Spleen (tissue), 11 donors: ENCODE measurements at regions not wholly inside any gene's neighbourhood (a gene's known extent, or its start where the extent isn't known, plus 50 kb on each side); places are given as distances from the start of the nearest gene placed in this dataset.
"Not testable (repeated sequence)": the region's sequence is repeated elsewhere in the genome, so short reads cannot be mapped to it uniquely, and the experiment has no call there.

ENCODE experiments used
- DNase-seq: peaks from one replicate; pipeline ENCODE4 v3.0.0-alpha.2; 2020
- H3K27ac ChIP-seq, 8 donors: fragments of 200-600 bp; sonication (generic) in 7 of 8; 1 replicate in 4 of 8; 2 replicates in 4 of 8; pipeline versions ENCODE4 v1.5.0 to v1.8.0; 2016 to 2021; ENCODE audit warnings: inconsistent platforms in 4 of 8, mild to moderate bottlenecking in 4 of 8, moderate library complexity in 1 of 8
- H3K27me3 ChIP-seq, 7 donors: fragments of 200-600 bp; sonication (generic) in 6 of 7; replicated peaks in 1 of 7; 1 replicate in 4 of 7; 2 replicates in 3 of 7; pipeline versions ENCODE4 v1.5.0 to v1.8.0; 2016 to 2021; ENCODE audit warnings: inconsistent platforms in 3 of 7, mild to moderate bottlenecking in 1 of 7
- H3K36me3 ChIP-seq, 6 donors: fragments of 200-600 bp; sonication (generic) in 5 of 6; 1 replicate in 4 of 6; 2 replicates in 2 of 6; pipeline versions ENCODE4 v1.5.0 to v1.8.0; 2016 to 2021; ENCODE audit warnings: inconsistent platforms in 2 of 6
- H3K4me1 ChIP-seq, 6 donors: fragments of 200-600 bp; sonication (generic) in 5 of 6; 1 replicate in 3 of 6; 2 replicates in 3 of 6; pipeline versions ENCODE4 v1.5.0 to v1.8.0; 2016 to 2021; ENCODE audit warnings: inconsistent platforms in 3 of 6
- H3K4me3 ChIP-seq, 8 donors: fragments of 200-600 bp; sonication (generic) in 7 of 8; 1 replicate in 4 of 8; 2 replicates in 4 of 8; pipeline versions ENCODE4 v1.5.0 to v1.8.0; 2016 to 2021; ENCODE audit warnings: inconsistent platforms in 4 of 8, mild to moderate bottlenecking in 4 of 8, moderate library complexity in 2 of 8
- H3K9me3 ChIP-seq, 8 donors: fragments of 200-600 bp; sonication (generic) in 7 of 8; 1 replicate in 4 of 8; 2 replicates in 4 of 8; pipeline versions ENCODE4 v1.5.0 to v1.8.0; 2016 to 2021; ENCODE audit warnings: inconsistent platforms in 4 of 8
- POLR2A ChIP-seq, 3 donors: fragments of 450-650 bp; IDR thresholded peaks; one replicate each; pipeline ENCODE4 v1.5.1; 2017; ENCODE audit warnings: antibody characterized with exemption in 3 of 3, mild to moderate bottlenecking in 1 of 3
- POLR2AphosphoS5 ChIP-seq, 3 donors: sonication (generic); formaldehyde crosslinking; IDR thresholded peaks; one replicate each; pipeline ENCODE4 v1.5.1; 2017; ENCODE audit warnings: antibody characterized with exemption in 3 of 3
- WGBS, 5 donors: extraction: QIAGEN DNeasy Blood & Tissue Kit in 3 of 5; methylation state at CpG; one replicate each; pipeline versions ENCODE4 v1.1.5 to v1.1.7; 2013 to 2018; 5-methylcytosine and 5-hydroxymethylcytosine counted together
- intact Hi-C: fragments of 100-400 bp; cut with DNase I; formaldehyde crosslinking; loops from one replicate; pipeline ENCODE4 v1.15.0; 2023; ENCODE audit warnings: low total_unique reads
- TF ChIP-seq, protein P1 (sequence below), 11 experiments: fragments of 200-600 bp in 7 of 11; fragments of 450-650 bp in 4 of 11; sonication (generic) in 4 of 11; IDR thresholded peaks in 8 of 11; conservative IDR thresholded peaks in 3 of 11; 1 replicate in 7 of 11; 2 replicates in 4 of 11; pipeline versions ENCODE4 v1.4.0 to v1.8.0; 2016 to 2021; ENCODE audit warnings: antibody characterized with exemption in 11 of 11, inconsistent platforms in 4 of 11, mild to moderate bottlenecking in 1 of 11
- donor health status: healthy with polysubstance abuse.
- donor health status: DM: no; HTN: no; CAD: no; lungs with moderate emphysema.
- donor health status: DM: no; HTN: no; CAD: no.
- donor health status: Bipolar disorder and iron deficiency.
- donor health status: healthy.
- donor health status: DM: no; HTN: no; CAD: no.
- donor health status: DM: yes; HTN: yes; CAD: no.

DNA sequence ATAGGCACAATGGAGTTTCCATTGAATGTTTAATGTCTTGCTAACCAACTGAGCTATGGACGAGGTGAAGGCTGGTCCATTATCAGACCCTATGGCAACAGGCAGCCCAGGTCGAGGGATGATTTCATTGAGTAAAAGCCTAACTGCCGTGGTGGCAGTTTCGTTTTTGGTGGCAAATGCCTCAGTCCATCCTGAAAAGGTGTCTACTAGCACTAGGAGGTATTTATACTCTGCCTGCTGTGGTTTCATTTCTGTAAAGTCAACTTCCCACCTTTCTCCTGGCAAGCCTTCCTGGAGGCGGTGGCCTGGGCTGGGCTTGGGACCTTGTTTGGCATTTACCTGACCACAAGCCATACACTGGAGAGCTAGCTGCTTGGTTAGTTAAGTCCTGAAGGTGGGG lies 75.8 kb downstream of the PRR15 start:
- Histone ChIP-seq H3K4me1 (no peaks in the 10 kb centered on the region), H3K4me3 (no peak overlapping the region), H3K9me3 (no peaks in the 10 kb centered on the region), H3K27me3 (no peaks in the 10 kb centered on the region), H3K27ac (no peak overlapping the region), H3K36me3 (peaks cover 0 to 5% (median 0%) of the 10 kb centered on the region in 6 donors)
- intact Hi-C loops = no loop called here
- WGBS, 5 donors = 79 to 86% (median 82%) methylated on average over 5 of the region's 5 CpGs
- TF ChIP-seq, protein P1, sequence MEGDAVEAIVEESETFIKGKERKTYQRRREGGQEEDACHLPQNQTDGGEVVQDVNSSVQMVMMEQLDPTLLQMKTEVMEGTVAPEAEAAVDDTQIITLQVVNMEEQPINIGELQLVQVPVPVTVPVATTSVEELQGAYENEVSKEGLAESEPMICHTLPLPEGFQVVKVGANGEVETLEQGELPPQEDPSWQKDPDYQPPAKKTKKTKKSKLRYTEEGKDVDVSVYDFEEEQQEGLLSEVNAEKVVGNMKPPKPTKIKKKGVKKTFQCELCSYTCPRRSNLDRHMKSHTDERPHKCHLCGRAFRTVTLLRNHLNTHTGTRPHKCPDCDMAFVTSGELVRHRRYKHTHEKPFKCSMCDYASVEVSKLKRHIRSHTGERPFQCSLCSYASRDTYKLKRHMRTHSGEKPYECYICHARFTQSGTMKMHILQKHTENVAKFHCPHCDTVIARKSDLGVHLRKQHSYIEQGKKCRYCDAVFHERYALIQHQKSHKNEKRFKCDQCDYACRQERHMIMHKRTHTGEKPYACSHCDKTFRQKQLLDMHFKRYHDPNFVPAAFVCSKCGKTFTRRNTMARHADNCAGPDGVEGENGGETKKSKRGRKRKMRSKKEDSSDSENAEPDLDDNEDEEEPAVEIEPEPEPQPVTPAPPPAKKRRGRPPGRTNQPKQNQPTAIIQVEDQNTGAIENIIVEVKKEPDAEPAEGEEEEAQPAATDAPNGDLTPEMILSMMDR (IDR thresholded peaks at IDR 0.05 in 8 of 11, conservative IDR thresholded peaks at IDR 0.05 in 3 of 11) = no peak
- no peak for TF ChIP-seq POLR2AphosphoS5 (IDR thresholded peaks at IDR 0.05)
- no peak for TF ChIP-seq POLR2A (IDR thresholded peaks at IDR 0.05)
- no peak for DNase-seq

DNA sequence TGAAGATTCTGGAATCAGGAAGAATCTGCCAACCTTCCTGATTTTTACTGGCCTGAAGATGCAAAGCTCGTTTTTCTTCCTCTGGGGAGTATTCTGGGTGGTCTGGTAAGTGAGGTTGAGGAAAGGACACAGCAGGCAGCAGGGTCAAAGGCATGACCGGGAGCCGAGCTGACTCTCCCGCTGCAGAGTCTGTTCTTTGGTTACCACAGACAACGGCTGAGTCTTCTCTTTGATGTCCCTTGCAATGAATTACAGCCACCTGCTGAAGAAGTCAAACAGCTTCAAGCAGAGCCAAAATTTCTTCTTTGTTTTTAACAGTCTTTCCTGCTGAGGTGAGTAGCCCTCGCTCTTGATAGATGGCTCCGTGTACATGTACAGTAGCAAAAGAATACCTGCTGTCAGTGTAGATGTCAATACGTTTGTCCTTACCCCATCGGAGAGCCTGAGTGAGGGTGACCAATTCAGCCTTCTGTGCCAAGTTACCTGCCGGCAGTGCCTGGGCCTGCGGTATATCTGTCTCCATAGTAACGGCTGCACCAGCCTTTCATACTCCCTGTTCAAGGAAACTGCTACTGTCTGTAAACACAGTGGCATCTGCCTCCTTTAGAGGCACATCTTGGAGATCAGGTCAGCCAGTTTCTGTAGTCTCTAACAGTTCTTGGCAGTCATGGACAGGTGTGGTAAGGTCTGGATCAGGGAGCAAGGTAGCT lies 76.4 kb downstream of the PRR15 start:
- DNase-seq = no peak
- no peak overlapping the region for H3K27ac ChIP-seq
- 84 to 91% (median 89%) methylated on average over 12 of the region's 12 CpGs for WGBS, 5 donors
- no peaks in the 10 kb centered on the region for H3K4me1 ChIP-seq
- intact Hi-C loops = no loop called here
- no peaks in the 10 kb centered on the region for H3K27me3 ChIP-seq
- no peak for TF ChIP-seq POLR2AphosphoS5 (IDR thresholded peaks at IDR 0.05)
- no peak for TF ChIP-seq POLR2A (IDR thresholded peaks at IDR 0.05)
- TF ChIP-seq, protein P1 (IDR thresholded peaks at IDR 0.05 in 8 of 11, conservative IDR thresholded peaks at IDR 0.05 in 3 of 11) = no peak
- peaks cover 0 to 5% (median 0%) of the 10 kb centered on the region in 6 donors for H3K36me3 ChIP-seq
- no peak overlapping the region for H3K4me3 ChIP-seq
- H3K9me3 ChIP-seq = no peaks in the 10 kb centered on the region

DNA sequence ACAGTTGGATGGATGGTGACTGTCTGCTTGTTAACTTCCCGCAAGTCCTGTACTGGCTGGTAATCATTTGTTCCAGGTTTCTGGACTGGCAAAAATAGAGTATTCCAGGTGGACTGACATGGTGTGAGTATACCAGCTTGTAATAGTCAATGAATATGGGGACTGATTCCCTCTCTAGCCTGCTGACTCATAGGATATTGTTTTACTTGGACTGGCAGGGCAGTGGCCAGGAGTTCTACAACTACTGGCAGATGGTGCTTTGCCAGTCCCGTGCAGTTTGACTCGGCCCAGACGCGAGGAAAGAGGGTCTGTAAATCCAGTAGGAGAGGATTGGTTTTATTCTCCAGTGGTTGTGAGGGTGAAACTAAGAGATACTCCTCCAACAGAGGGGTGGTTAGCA lies 78.0 kb downstream of the PRR15 start:
- H3K27ac ChIP-seq = no peak overlapping the region
- no peaks in the 10 kb centered on the region for H3K4me1 ChIP-seq
- 92 to 98% (median 95%) methylated on average over 5 of the region's 5 CpGs for WGBS, 5 donors
- no peak overlapping the region for H3K4me3 ChIP-seq
- intact Hi-C loops = no loop called here
- DNase-seq = no peak
- peaks cover 0 to 5% (median 0%) of the 10 kb centered on the region in 6 donors for H3K36me3 ChIP-seq
- no peaks in the 10 kb centered on the region for H3K9me3 ChIP-seq
- no peaks in the 10 kb centered on the region for H3K27me3 ChIP-seq
- TF ChIP-seq POLR2AphosphoS5 (IDR thresholded peaks at IDR 0.05) (no peak), POLR2A (IDR thresholded peaks at IDR 0.05) (no peak)
- TF ChIP-seq, protein P1 (IDR thresholded peaks at IDR 0.05 in 8 of 11, conservative IDR thresholded peaks at IDR 0.05 in 3 of 11) = no peak

DNA sequence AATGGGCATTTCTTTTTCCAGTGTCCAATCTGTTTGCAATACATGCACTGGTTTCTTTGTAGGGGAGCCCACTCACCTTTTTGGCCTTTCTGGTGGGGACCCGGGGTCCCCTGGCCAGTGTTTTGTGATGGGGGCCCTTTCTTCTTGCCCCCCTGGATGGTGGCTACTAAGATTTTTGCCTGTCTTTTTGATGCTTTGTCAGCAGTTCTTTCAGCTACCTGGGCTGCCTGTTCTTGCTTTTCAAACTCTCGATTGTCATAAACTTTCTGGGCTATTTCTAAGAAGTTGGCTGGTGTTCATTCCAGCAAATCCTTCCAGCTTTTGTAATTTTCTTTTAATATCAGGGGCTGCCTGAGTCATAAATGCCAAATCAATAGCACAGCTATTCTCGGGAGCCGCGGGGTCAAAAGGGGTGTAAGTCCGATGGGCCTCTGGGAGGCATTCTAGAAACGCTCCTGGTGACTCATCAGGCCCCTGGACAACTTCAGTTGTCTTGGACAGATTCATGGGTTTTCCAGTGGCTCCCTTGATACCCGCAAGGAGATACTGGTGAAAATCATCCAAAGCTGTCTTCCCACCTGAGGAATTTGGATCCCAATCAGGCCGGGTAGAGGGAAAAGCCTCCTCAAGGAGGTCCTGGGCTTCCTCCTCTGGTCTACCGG lies 79.0 kb downstream of the PRR15 start:
- intact Hi-C loops = no loop called here
- no peaks in the 10 kb centered on the region for H3K9me3 ChIP-seq
- no peak overlapping the region for H3K4me3 ChIP-seq
- 87 to 93% (median 91%) methylated on average over 10 of the region's 10 CpGs for WGBS, 5 donors
- no peaks in the 10 kb centered on the region for H3K4me1 ChIP-seq
- no peak for DNase-seq
- H3K27ac ChIP-seq = no peak overlapping the region
- H3K27me3 ChIP-seq = no peaks in the 10 kb centered on the region
- TF ChIP-seq POLR2A (IDR thresholded peaks at IDR 0.05) (no peak), POLR2AphosphoS5 (IDR thresholded peaks at IDR 0.05) (no peak)
- TF ChIP-seq, protein P1 (IDR thresholded peaks at IDR 0.05 in 8 of 11, conservative IDR thresholded peaks at IDR 0.05 in 3 of 11) = no peak
- peaks cover 0 to 5% (median 0%) of the 10 kb centered on the region in 6 donors for H3K36me3 ChIP-seq

DNA sequence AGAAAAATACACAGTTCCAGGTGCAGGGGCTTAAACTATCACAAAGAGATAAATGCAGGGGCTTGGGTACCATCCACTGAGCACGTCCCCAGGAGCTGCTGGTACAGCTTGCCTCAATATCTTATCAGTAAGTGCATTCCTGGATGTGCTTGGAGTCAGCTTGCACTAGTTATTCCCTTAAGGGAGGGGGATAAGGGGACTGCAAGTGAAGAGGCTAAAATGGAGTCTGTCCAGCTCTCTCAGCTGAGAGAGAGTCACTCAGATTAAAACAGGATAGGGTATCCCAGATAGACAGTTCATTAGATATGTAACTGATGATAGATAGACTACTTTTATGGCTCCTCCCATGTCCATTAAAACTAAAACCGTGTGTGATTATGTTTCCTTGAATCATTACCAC lies 82.5 kb downstream of the PRR15 start:
- intact Hi-C loops, H3K4me1 ChIP-seq, H3K9me3 ChIP-seq, H3K27me3 ChIP-seq, DNase-seq, H3K27ac ChIP-seq, H3K4me3 ChIP-seq: not testable (repeated sequence)
- H3K36me3 ChIP-seq = peaks cover 0 to 18% (median 0%) of the 10 kb centered on the region in 6 donors
- WGBS, 5 donors = 40 to 56% (median 45%) methylated on average over 2 of the region's 2 CpGs
